ENCODE measurements at regions not wholly inside any gene's neighbourhood (a gene's known extent, or its start where the extent isn't known, plus 50 kb on each side); places are given as distances from the start of the nearest gene placed in this dataset.

DNA sequence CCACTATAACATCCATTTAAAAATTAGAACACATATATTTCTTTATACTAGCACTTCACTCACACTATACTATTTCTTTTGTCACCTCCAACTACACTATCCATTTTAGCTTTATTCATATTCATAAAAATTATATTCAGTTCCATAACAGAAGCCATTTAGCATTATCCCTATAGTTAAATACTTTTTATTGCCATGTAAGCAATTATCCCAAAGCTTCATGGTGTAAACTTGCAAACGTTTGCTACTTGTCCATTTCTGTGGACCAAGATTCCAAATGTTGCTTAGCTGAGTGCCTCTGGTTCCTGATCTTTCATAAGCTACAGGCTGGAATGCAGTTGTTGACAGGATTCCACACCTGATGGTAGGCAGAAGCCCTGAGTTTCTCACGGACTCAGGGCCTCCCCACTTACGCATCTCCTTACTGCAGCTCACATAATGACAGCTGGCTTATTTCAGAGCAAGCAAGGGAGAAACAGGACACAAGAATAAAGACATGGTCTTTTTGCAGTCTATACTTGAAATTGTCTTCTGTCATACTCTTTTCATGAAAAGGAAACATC, 1584.8 kb downstream of the SLITRK5 start:
- DNase-seq (ENCODE audit: extremely low read depth, low read depth) = no peak

GRCh38 chr13:89267734-89268133, 1596.6 kb downstream of the SLITRK5 start:
- DNase-seq (ENCODE audit: extremely low read depth, low read depth) = no peak

- no peak for DNase-seq (ENCODE audit: extremely low read depth, low read depth)
These were observed 1598.6 kb downstream of the SLITRK5 start for GRCh38 chr13:89269737-89270136.

- DNase-seq (ENCODE audit: extremely low read depth, low read depth) = no peak
These were observed 1599.6 kb downstream of the SLITRK5 start for GRCh38 chr13:89270736-89271135.

- no peak for DNase-seq (ENCODE audit: extremely low read depth, low read depth)
These were observed 1608.2 kb downstream of the SLITRK5 start for GRCh38 chr13:89279374-89279773.

- DNase-seq (ENCODE audit: extremely low read depth, low read depth) = no peak
These were observed 1610.2 kb downstream of the SLITRK5 start for GRCh38 chr13:89281331-89281730.

- no peak for DNase-seq (ENCODE audit: extremely low read depth, low read depth)
These were observed 1611.1 kb downstream of the SLITRK5 start for GRCh38 chr13:89282241-89282640.

GRCh38 chr13:89287381-89287780, 1616.2 kb downstream of the SLITRK5 start:
- no peak for DNase-seq (ENCODE audit: extremely low read depth, low read depth)

DNA sequence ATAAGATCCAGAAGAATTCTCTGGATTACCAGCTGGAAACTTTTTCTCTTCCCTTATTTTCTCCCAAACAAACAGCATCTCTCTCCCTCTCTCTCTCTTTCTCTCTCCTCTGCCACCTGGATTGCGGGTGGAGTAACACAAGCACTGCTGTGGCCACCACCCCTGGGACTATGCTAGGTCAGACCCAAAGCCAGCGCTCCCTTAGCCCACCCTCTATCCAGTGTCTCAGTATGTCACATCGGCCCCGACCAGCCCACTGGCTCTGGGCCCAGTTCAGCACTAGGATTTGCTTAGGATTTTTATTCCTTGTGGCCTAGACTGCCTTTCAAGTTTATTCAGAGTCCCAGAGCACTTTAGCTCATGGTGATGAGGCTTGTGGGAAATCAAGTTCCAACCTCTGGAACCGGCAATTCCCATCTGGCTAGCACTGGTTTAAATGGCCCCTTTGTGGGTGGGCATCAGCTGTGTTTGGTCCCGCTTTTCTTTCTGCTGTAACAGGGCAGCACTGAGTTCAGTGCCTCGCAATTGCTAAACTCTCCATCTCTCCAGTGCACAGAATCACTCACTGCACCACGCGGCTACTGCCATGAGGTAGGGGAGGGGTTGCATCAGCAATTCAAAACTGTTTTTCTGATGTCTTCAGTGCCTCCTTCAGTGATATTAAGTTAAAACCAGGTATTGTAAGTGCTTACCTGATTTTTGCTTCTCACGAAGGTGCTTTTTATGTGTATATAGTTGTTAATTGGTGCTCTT, 1623.1 kb downstream of the SLITRK5 start:
- DNase-seq (ENCODE audit: extremely low read depth, low read depth) = no peak

- no peak for DNase-seq (ENCODE audit: extremely low read depth, low read depth)
These were observed 1636.1 kb downstream of the SLITRK5 start for GRCh38 chr13:89307278-89307677.

- DNase-seq (ENCODE audit: extremely low read depth, low read depth) = no peak
These were observed 1639.9 kb downstream of the SLITRK5 start for GRCh38 chr13:89310943-89311672.

DNA sequence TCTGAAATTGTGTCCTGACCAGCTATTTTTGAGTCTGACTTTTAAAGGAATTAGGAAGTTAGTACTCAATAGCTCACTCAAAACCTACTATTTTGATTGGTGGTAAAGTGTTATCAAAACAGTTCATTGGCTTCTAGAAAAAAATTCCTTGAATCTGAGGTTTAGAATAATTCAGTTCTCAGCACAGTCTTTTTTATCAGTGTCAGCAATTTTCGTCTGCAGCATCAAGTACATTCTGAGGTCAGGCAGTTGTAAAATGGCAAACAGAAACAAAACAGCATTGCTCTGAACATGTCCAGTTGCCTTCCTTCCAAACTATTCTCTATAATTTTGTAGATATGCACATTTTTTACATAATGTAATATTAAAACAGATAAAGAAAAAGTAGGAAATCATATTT, 1644.1 kb downstream of the SLITRK5 start:
- DNase-seq (ENCODE audit: extremely low read depth, low read depth) = no peak

GRCh38 chr13:89322466-89322865, 1651.3 kb downstream of the SLITRK5 start:
- no peak for DNase-seq (ENCODE audit: extremely low read depth, low read depth)

DNA sequence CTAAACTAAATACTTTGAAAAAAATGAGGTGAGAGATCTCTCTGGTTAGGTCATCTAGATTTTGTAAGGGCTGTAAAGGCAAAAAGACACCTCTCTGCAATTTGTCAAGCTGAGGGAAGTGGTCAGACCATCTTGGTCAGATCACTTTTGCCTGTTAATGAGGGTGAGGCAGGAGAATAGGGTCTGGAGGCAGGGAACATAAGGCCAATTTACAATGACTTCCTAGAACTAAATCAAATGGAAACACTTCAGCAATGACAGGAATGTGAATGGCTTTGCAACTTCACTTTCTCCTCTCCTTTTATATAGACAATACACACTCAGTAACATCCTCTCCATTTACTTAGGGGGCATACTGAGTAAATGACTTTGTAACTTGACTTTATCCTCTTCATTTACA, 1653.4 kb downstream of the SLITRK5 start:
- no peak for DNase-seq (ENCODE audit: extremely low read depth, low read depth)

- no peak for DNase-seq (ENCODE audit: extremely low read depth, low read depth)
These were observed 1672.0 kb downstream of the SLITRK5 start for GRCh38 chr13:89343165-89343564.

- no peak for DNase-seq (ENCODE audit: extremely low read depth, low read depth)
These were observed 1681.2 kb downstream of the SLITRK5 start for GRCh38 chr13:89352384-89352783.

GRCh38 chr13:89361909-89362308, 1690.7 kb downstream of the SLITRK5 start:
- no peak for DNase-seq (ENCODE audit: extremely low read depth, low read depth)

DNA sequence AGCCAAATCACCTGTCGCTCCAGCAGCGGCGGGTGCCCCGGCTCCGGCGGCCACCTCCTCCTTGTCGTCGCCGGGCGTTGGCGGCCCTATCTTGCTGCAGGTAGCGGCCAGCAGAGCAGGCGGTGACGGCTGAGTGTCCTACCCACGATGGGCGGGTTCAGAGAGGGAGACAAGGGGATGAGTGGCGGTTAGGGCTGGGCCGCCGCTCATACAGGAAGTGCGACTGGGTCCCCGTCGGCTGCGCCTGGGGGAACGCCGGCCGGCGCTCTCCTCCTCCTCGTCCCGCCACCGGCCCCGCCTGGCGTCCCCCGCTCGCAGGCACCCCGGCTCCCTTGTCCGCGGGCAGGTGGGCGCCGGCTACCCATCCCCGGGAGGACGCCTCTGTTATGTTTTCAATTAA, 1692.0 kb downstream of the SLITRK5 start:
- DNase-seq (ENCODE audit: extremely low read depth, low read depth) = no peak

DNA sequence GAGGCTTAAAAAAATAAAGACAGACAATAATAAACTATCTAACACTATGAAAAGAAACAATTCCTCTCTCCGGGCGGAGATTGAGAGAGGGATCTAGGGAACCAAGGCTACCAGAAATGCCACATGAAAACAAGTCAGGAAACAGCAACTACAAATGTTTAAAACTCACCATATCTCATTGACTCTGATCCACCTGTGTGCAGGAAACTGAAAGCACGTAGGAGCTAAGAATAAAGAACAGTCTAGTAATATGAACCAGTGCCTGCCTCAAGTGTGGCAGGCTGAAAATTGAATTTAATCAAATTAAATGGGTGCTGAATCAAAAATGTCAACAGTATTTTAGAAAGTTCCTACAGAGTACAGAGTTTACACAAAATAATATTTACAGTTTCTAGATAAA, 1701.0 kb downstream of the SLITRK5 start:
- DNase-seq (ENCODE audit: extremely low read depth, low read depth) = no peak

GRCh38 chr13:89375839-89376238, 1704.7 kb downstream of the SLITRK5 start:
- no peak for DNase-seq (ENCODE audit: extremely low read depth, low read depth)

DNA sequence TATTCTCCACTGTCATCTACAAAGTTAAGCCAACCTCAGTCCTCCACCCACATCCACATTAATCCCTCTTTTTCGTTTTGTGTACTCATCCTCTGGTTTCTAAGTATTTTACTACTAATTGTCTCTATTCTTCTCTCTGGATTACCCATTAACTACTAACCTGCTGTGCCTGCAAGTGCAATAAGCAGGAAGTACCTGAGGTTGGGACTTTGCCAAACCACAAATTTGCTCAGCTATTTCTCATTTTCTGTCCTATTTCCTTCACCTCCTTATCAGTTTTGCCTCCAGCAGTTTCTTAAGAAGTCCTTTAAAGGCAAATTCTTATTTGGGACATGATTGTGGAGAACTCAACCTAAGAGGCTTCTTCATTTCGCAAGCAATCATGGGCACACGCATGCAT, 1708.9 kb downstream of the SLITRK5 start:
- no peak for DNase-seq (ENCODE audit: extremely low read depth, low read depth)

DNA sequence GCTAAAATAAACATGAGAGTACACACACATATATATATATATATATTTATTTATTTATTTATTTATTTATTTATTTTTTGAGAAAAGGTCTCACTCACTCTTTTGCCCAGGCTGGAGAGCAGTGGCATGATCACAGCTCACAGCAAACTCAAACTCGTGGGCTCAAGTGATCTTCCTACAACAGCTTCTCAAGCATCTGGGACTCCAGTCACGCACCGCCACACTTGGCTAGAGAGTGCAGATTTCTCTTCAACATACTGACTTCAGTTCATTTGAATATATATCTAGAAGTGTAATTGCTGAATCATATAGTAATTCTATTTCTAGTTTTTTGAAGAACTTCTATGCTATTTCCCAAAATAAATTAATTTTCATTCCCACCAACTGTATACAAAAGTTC, 1711.8 kb downstream of the SLITRK5 start:
- DNase-seq (ENCODE audit: extremely low read depth, low read depth) = no peak
